ENCODE measurements at regions not wholly inside any gene's neighbourhood (a gene's known extent, or its start where the extent isn't known, plus 50 kb on each side); places are given as distances from the start of the nearest gene placed in this dataset.

GRCh38 chr18:37955201-37955600 is 389.6 kb upstream of the CELF4 start:
- H3K27me3 ChIP-seq (replicated peaks; ENCODE audit: control insufficient read depth, insufficient read depth, low read length), result no peaks in the 10 kb centered on the region
- no peaks in the 10 kb centered on the region for H3K36me3 ChIP-seq (ENCODE audit: control insufficient read depth, insufficient read depth, low read length, severe bottlenecking)
- H3K4me3 ChIP-seq (ENCODE audit: low read length), result no peak overlapping the region
- H3K4me1 ChIP-seq (ENCODE audit: control insufficient read depth, insufficient read depth, low read length), result no peaks in the 10 kb centered on the region
- DNase-seq (ENCODE audit: low read depth), result no peak
- no peak overlapping the region for H3K9ac ChIP-seq (ENCODE audit: low read length)
- H3K9me3 ChIP-seq (ENCODE audit: control insufficient read depth, low read length), result peaks cover 7% of the 10 kb centered on the region

DNA sequence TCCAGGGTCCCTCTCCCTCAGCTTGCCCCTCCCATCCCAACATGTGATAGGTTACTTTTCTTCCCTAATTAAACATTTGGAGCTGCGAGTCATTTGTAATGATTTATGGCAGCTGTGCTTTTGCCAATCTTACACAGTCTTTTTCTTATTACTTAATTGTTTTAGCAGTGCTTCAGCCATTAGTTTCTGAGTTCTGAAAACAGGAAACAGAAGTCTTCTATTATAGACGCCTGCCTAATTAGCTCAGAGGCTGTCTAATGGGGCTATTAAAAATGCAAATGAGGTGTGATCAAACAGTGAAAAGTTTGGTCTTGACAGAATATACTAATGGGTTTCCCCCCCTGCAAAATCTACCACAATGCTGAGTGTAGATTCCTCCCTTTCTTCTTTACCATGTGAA is 388.3 kb upstream of the CELF4 start:
- Histone ChIP-seq H3K4me1 (ENCODE audit: control insufficient read depth, insufficient read depth, low read length) (no peaks in the 10 kb centered on the region), H3K36me3 (ENCODE audit: control insufficient read depth, insufficient read depth, low read length, severe bottlenecking) (no peaks in the 10 kb centered on the region), H3K27me3 (replicated peaks; ENCODE audit: control insufficient read depth, insufficient read depth, low read length) (no peaks in the 10 kb centered on the region), H3K9ac (ENCODE audit: low read length) (no peak overlapping the region), H3K9me3 (ENCODE audit: control insufficient read depth, low read length) (peaks cover 7% of the 10 kb centered on the region), H3K4me3 (ENCODE audit: low read length) (no peak overlapping the region)
- no peak for DNase-seq (ENCODE audit: low read depth)

DNA sequence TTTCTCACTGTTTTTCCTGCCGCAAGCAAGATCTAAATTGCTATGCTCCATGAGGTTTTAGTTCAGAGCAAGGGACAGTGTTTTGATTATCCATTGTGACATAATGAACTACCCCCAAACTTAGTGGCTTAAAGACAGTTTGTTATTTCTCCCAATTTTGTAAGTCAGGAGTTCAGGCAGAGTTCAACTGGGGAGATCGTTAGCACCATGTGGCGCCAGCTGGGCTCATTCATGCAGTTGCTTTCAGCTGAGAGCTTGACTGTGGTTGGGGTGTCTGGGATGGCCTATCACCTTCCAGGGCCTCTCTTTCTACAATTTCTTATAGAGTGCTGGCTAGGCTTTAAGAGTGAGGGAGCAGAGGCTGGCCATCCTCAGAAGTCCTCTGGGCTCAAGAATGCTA is 382.9 kb upstream of the CELF4 start:
- H3K9ac ChIP-seq (ENCODE audit: low read length), result no peak overlapping the region
- peaks cover 9% of the 10 kb centered on the region for H3K9me3 ChIP-seq (ENCODE audit: control insufficient read depth, low read length)
- DNase-seq (ENCODE audit: low read depth), result no peak
- H3K4me1 ChIP-seq (ENCODE audit: control insufficient read depth, insufficient read depth, low read length), result no peaks in the 10 kb centered on the region
- H3K27me3 ChIP-seq (replicated peaks; ENCODE audit: control insufficient read depth, insufficient read depth, low read length), result no peaks in the 10 kb centered on the region
- no peaks in the 10 kb centered on the region for H3K36me3 ChIP-seq (ENCODE audit: control insufficient read depth, insufficient read depth, low read length, severe bottlenecking)
- no peak overlapping the region for H3K4me3 ChIP-seq (ENCODE audit: low read length)

GRCh38 chr18:37946324-37946723 is 380.7 kb upstream of the CELF4 start:
- H3K4me1 ChIP-seq (ENCODE audit: control insufficient read depth, insufficient read depth, low read length), result no peaks in the 10 kb centered on the region
- H3K27me3 ChIP-seq (replicated peaks; ENCODE audit: control insufficient read depth, insufficient read depth, low read length), result no peaks in the 10 kb centered on the region
- H3K9ac ChIP-seq (ENCODE audit: low read length), result no peak overlapping the region
- H3K9me3 ChIP-seq (ENCODE audit: control insufficient read depth, low read length), result peaks cover 2% of the 10 kb centered on the region
- DNase-seq (ENCODE audit: low read depth), result no peak
- H3K4me3 ChIP-seq (ENCODE audit: low read length), result no peak overlapping the region
- no peaks in the 10 kb centered on the region for H3K36me3 ChIP-seq (ENCODE audit: control insufficient read depth, insufficient read depth, low read length, severe bottlenecking)

DNA sequence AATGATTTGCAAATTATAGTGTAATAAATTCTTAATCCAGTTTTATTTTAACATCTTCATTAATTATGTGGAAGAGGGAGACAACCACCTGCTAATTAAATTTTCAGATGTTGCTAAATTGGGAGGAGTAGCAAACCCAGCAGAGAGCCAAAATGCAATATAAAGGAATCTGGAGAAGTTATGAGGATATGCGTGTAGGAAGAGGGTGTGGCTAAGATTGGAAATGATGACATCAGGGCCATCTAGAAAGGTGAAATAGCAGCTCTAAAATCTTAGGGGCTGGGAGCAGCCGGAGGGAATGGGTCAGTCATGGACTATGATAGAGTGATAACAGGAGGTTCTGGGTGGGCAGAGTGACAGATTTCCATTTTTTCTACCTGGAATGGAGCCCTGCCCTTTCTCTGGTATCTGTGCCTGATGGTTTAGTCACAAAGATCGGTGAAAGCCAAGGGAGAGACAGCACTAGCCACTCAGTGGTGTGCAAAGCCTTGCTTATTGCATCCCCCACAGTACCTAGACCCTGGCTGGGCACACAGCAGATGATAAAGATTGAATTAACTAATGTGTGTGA is 379.2 kb upstream of the CELF4 start:
- H3K27me3 ChIP-seq (replicated peaks; ENCODE audit: control insufficient read depth, insufficient read depth, low read length), result no peaks in the 10 kb centered on the region
- no peaks in the 10 kb centered on the region for H3K4me1 ChIP-seq (ENCODE audit: control insufficient read depth, insufficient read depth, low read length)
- H3K9me3 ChIP-seq (ENCODE audit: control insufficient read depth, low read length), result peaks cover 2% of the 10 kb centered on the region
- no peak overlapping the region for H3K9ac ChIP-seq (ENCODE audit: low read length)
- no peak overlapping the region for H3K4me3 ChIP-seq (ENCODE audit: low read length)
- DNase-seq (ENCODE audit: low read depth), result no peak
- no peaks in the 10 kb centered on the region for H3K36me3 ChIP-seq (ENCODE audit: control insufficient read depth, insufficient read depth, low read length, severe bottlenecking)

DNA sequence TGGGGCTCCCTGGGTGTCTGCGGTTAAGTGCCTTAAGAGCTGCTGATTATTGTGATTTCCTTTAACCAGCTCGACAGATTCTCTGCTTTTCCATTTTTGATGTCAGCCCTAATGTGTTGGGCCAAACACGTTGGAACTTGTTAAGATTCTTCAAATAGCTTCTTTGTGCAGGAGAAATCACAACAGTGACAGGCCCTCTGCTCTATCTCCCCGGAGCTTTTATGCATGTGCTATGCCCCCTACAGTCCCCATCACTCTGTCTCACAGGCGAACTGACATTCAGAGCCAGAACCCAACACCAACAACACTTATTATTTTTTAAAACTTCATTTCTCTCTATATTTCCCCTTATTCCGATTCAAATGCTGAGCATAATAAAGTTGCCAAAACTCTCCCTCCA is 371.7 kb upstream of the CELF4 start:
- H3K4me1 ChIP-seq (ENCODE audit: control insufficient read depth, insufficient read depth, low read length), result no peaks in the 10 kb centered on the region
- DNase-seq (ENCODE audit: low read depth), result no peak
- no peaks in the 10 kb centered on the region for H3K36me3 ChIP-seq (ENCODE audit: control insufficient read depth, insufficient read depth, low read length, severe bottlenecking)
- H3K9me3 ChIP-seq (ENCODE audit: control insufficient read depth, low read length), result no peaks in the 10 kb centered on the region
- no peak overlapping the region for H3K4me3 ChIP-seq (ENCODE audit: low read length)
- H3K9ac ChIP-seq (ENCODE audit: low read length), result no peak overlapping the region
- no peaks in the 10 kb centered on the region for H3K27me3 ChIP-seq (replicated peaks; ENCODE audit: control insufficient read depth, insufficient read depth, low read length)

DNA sequence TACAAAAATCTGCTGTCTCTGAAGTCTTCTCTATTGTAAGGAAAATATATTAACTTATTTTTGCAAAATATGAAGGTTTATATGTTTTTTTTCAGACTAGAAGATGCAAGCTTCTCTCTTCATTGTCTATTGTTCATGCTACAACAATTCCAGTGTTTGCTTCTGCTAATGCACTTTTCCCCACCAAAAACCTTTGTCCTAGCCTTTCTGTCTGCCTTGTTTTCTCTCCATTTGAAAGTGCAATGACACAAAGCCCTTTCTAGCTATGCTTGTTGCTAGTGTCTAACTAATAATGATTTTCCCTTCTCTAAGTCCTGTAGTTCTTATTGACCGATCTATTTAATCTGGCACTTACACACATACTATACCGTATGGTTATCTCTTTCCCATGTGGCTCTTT is 369.5 kb upstream of the CELF4 start:
- no peak for DNase-seq (ENCODE audit: low read depth)
- H3K4me1 ChIP-seq (ENCODE audit: control insufficient read depth, insufficient read depth, low read length), result no peaks in the 10 kb centered on the region
- no peak overlapping the region for H3K9ac ChIP-seq (ENCODE audit: low read length)
- H3K27me3 ChIP-seq (replicated peaks; ENCODE audit: control insufficient read depth, insufficient read depth, low read length), result no peaks in the 10 kb centered on the region
- H3K9me3 ChIP-seq (ENCODE audit: control insufficient read depth, low read length), result no peaks in the 10 kb centered on the region
- no peak overlapping the region for H3K4me3 ChIP-seq (ENCODE audit: low read length)
- no peaks in the 10 kb centered on the region for H3K36me3 ChIP-seq (ENCODE audit: control insufficient read depth, insufficient read depth, low read length, severe bottlenecking)

GRCh38 chr18:37930640-37931039 is 365.0 kb upstream of the CELF4 start:
- no peak overlapping the region for H3K4me3 ChIP-seq (ENCODE audit: low read length)
- DNase-seq (ENCODE audit: low read depth), result no peak

GRCh38 chr18:37922162-37922561 is 356.6 kb upstream of the CELF4 start:
- Histone ChIP-seq H3K4me1 (ENCODE audit: control insufficient read depth, insufficient read depth, low read length) (no peaks in the 10 kb centered on the region), H3K9me3 (ENCODE audit: control insufficient read depth, low read length) (no peaks in the 10 kb centered on the region), H3K4me3 (ENCODE audit: low read length) (no peak overlapping the region), H3K27me3 (replicated peaks; ENCODE audit: control insufficient read depth, insufficient read depth, low read length) (no peaks in the 10 kb centered on the region), H3K9ac (ENCODE audit: low read length) (no peak overlapping the region), H3K36me3 (ENCODE audit: control insufficient read depth, insufficient read depth, low read length, severe bottlenecking) (no peaks in the 10 kb centered on the region)
- no peak for DNase-seq (ENCODE audit: low read depth)

More at GRCh38 chr18:37930640-37931039, 365.0 kb upstream of the CELF4 start:
- Histone ChIP-seq H3K9me3 (ENCODE audit: control insufficient read depth, low read length) (no peaks in the 10 kb centered on the region), H3K9ac (ENCODE audit: low read length) (no peak overlapping the region), H3K27me3 (replicated peaks; ENCODE audit: control insufficient read depth, insufficient read depth, low read length) (no peaks in the 10 kb centered on the region), H3K4me1 (ENCODE audit: control insufficient read depth, insufficient read depth, low read length) (no peaks in the 10 kb centered on the region), H3K36me3 (ENCODE audit: control insufficient read depth, insufficient read depth, low read length, severe bottlenecking) (no peaks in the 10 kb centered on the region)

DNA sequence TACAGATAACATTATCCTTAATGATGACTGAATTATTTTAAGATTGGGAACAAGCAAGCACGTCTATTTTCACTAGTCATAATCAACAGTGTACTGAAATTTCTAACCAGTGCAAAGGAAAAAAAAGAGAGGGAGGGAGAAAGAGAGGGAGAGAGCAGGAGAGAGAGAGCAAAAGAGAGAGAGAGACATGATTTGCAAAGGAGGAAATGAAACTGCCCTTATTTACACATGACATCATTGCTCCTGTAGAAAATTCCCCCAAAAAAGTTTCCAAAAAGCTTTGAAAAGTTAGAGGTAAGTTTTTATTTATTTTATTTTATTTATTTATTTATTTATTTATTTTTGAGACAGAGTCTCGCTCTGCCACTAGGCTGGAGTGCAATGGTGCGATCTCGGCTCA is 355.3 kb upstream of the CELF4 start:
- H3K36me3 ChIP-seq (ENCODE audit: control insufficient read depth, insufficient read depth, low read length, severe bottlenecking), result no peaks in the 10 kb centered on the region
- no peaks in the 10 kb centered on the region for H3K4me1 ChIP-seq (ENCODE audit: control insufficient read depth, insufficient read depth, low read length)
- H3K27me3 ChIP-seq (replicated peaks; ENCODE audit: control insufficient read depth, insufficient read depth, low read length), result no peaks in the 10 kb centered on the region
- H3K9ac ChIP-seq (ENCODE audit: low read length), result no peak overlapping the region
- no peaks in the 10 kb centered on the region for H3K9me3 ChIP-seq (ENCODE audit: control insufficient read depth, low read length)
- no peak overlapping the region for H3K4me3 ChIP-seq (ENCODE audit: low read length)
- DNase-seq (ENCODE audit: low read depth), result no peak

DNA sequence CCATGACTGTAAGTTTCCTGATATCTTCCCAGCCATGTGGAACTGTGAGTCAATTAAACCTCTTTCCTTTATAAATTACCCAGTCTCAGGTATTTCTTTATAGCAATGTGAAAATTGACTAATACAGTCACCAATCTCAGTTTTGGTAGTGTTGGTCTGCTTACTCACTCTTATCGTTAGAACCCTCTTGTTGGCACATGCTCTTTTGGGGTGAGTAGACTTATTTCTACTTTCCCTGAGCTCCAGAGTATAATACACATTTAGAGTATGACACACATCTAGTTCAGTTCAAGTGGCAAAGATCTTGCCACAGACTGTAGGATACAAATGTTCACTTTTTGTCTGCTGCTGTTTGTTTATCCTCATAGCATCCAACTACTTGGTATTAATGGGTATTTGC is 347.5 kb upstream of the CELF4 start:
- H3K4me3 ChIP-seq (ENCODE audit: low read length), result no peak overlapping the region
- no peaks in the 10 kb centered on the region for H3K36me3 ChIP-seq (ENCODE audit: control insufficient read depth, insufficient read depth, low read length, severe bottlenecking)
- H3K27me3 ChIP-seq (replicated peaks; ENCODE audit: control insufficient read depth, insufficient read depth, low read length), result no peaks in the 10 kb centered on the region
- H3K9ac ChIP-seq (ENCODE audit: low read length), result no peak overlapping the region
- H3K4me1 ChIP-seq (ENCODE audit: control insufficient read depth, insufficient read depth, low read length), result no peaks in the 10 kb centered on the region
- DNase-seq (ENCODE audit: low read depth), result no peak
- no peaks in the 10 kb centered on the region for H3K9me3 ChIP-seq (ENCODE audit: control insufficient read depth, low read length)

DNA sequence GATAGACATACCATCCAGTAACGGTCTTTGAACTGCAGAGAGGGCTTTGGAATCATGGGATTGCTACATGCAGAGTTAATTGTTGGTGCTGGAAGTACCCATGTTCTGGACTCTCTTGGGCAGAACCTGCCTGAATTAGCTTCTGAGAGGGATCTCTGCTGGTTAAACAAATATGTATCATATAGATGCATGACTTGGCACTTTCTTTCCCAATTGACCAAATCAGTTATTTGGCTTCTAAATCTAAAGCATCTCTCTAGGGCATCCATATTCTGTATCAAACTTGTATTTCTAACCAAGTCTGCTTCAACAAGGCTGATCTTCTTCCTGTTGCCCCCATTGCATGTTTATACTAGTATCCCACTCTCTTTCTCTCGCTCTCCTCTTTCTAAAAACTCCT is 336.7 kb upstream of the CELF4 start:
- Histone ChIP-seq H3K4me1 (ENCODE audit: control insufficient read depth, insufficient read depth, low read length) (no peaks in the 10 kb centered on the region), H3K36me3 (ENCODE audit: control insufficient read depth, insufficient read depth, low read length, severe bottlenecking) (no peaks in the 10 kb centered on the region), H3K9me3 (ENCODE audit: control insufficient read depth, low read length) (no peaks in the 10 kb centered on the region), H3K4me3 (ENCODE audit: low read length) (no peak overlapping the region), H3K27me3 (replicated peaks; ENCODE audit: control insufficient read depth, insufficient read depth, low read length) (no peaks in the 10 kb centered on the region), H3K9ac (ENCODE audit: low read length) (no peak overlapping the region)
- no peak for DNase-seq (ENCODE audit: low read depth)
